Stimulated activated CD4-positive, alpha-beta T cell treated with anti-CD3 and anti-CD28 coated beads, Interleukin-2, amount 100 ng/mL, for 48 hours (primary cell): ENCODE measurements at regions not wholly inside any gene's neighbourhood (a gene's known extent, or its start where the extent isn't known, plus 50 kb on each side); places are given as distances from the start of the nearest gene placed in this dataset.
"Not testable (repeated sequence)": the region's sequence is repeated elsewhere in the genome, so short reads cannot be mapped to it uniquely, and the experiment has no call there.

Experiments used
- DNase-seq, 2 donors: peaks; one replicate each; pipeline ENCODE4 v3.0.0-alpha.2; 2020

GRCh38 chr13:80677227-80677626 lies 336.3 kb upstream of the SPRY2 start:
- no peak for DNase-seq

GRCh38 chr13:80675442-80675841 lies 334.5 kb upstream of the SPRY2 start:
- not testable (repeated sequence) for DNase-seq

- DNase-seq = no peak
These were observed 330.8 kb upstream of the SPRY2 start for GRCh38 chr13:80671773-80672172.

- DNase-seq = no peak
These were observed 328.2 kb upstream of the SPRY2 start for GRCh38 chr13:80669112-80669511.

- DNase-seq = no peak
These were observed 327.5 kb upstream of the SPRY2 start for GRCh38 chr13:80668452-80668851.

- DNase-seq = no peak
These were observed 326.0 kb upstream of the SPRY2 start for GRCh38 chr13:80666782-80667552.

- no peak for DNase-seq
These were observed 324.9 kb upstream of the SPRY2 start for GRCh38 chr13:80665792-80666333.

GRCh38 chr13:80664950-80665349 lies 324.0 kb upstream of the SPRY2 start:
- DNase-seq = no peak

- DNase-seq = no peak
These were observed 322.9 kb upstream of the SPRY2 start for GRCh38 chr13:80663788-80664187.

- DNase-seq = no peak
These were observed 317.8 kb upstream of the SPRY2 start for GRCh38 chr13:80658705-80659104.

- no peak for DNase-seq
These were observed 315.6 kb upstream of the SPRY2 start for GRCh38 chr13:80656512-80656904.

GRCh38 chr13:80655778-80656511 lies 315.0 kb upstream of the SPRY2 start:
- DNase-seq = no peak

- DNase-seq = no peak
These were observed 313.8 kb upstream of the SPRY2 start for GRCh38 chr13:80654638-80655249.

GRCh38 chr13:80649274-80649673 lies 308.3 kb upstream of the SPRY2 start:
- no peak for DNase-seq

- DNase-seq = no peak
These were observed 301.7 kb upstream of the SPRY2 start for GRCh38 chr13:80642641-80643040.

GRCh38 chr13:80633251-80633650 lies 292.3 kb upstream of the SPRY2 start:
- no peak for DNase-seq

- no peak for DNase-seq
These were observed 289.8 kb upstream of the SPRY2 start for GRCh38 chr13:80630685-80631121.

- no peak for DNase-seq
These were observed 277.9 kb upstream of the SPRY2 start for GRCh38 chr13:80618781-80619180.

GRCh38 chr13:80612804-80613203 lies 271.9 kb upstream of the SPRY2 start:
- DNase-seq = no peak

GRCh38 chr13:80611310-80611709 lies 270.4 kb upstream of the SPRY2 start:
- no peak for DNase-seq

- DNase-seq = no peak
These were observed 264.8 kb upstream of the SPRY2 start for GRCh38 chr13:80605716-80606115.

GRCh38 chr13:80605011-80605410 lies 264.1 kb upstream of the SPRY2 start:
- no peak for DNase-seq

- DNase-seq = no peak
These were observed 263.2 kb upstream of the SPRY2 start for GRCh38 chr13:80604098-80604497.

- no peak for DNase-seq
These were observed 262.4 kb upstream of the SPRY2 start for GRCh38 chr13:80603351-80603750.
